Stimulated activated CD4-positive, alpha-beta T cell treated with anti-CD3 and anti-CD28 coated beads, Interleukin-15, amount 100 ng/mL, for 1 hour (primary cell): ENCODE measurements at regions not wholly inside any gene's neighbourhood (a gene's known extent, or its start where the extent isn't known, plus 50 kb on each side); places are given as distances from the start of the nearest gene placed in this dataset.
"Not testable (repeated sequence)": the region's sequence is repeated elsewhere in the genome, so short reads cannot be mapped to it uniquely, and the experiment has no call there.

ENCODE experiments used
- DNase-seq, 2 donors: peaks; one replicate each; pipeline ENCODE4 v3.0.0-alpha.2; 2020; ENCODE audit warnings: low read depth in 1 of 2, low spot score in 1 of 2

DNA sequence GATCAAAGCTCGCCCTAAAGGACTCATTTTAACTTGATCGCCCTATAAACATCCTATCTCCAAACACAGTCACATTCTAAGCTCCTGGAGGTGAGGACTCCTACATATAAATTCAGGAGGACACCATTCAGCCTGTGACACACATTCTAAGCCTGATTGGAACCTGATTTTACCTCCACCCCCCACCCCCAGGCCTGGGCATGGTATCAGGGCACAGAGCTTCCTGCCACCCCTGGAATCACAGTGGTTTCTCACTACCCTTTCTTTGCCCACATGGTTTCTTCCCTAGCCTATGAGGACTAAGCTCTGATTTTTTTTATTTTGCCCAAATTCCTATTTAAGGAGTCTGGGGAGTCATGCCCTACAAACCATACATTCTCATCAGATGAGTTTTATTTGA is 428.1 kb upstream of the ID2 start:
- DNase-seq, result no peak

DNA sequence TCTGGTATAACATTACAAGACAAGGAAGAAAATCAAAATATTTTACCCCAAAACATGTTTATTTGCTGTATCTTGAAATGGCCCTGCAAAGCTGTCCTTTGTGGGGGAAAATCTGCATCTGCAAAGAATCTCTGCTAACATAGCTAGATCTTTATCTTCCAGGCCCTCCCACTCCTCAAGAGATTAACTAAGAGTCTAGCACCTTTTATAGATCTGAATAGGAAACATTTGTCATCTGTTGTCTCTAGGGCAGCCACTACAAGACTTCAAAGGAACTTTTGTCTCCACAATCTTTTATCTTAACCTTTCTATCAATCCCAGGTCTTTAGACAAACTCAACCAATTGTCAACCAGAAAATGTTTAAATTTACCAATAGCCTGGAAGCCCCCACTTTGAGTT is 427.6 kb upstream of the ID2 start:
- DNase-seq, result not testable (repeated sequence)

DNA sequence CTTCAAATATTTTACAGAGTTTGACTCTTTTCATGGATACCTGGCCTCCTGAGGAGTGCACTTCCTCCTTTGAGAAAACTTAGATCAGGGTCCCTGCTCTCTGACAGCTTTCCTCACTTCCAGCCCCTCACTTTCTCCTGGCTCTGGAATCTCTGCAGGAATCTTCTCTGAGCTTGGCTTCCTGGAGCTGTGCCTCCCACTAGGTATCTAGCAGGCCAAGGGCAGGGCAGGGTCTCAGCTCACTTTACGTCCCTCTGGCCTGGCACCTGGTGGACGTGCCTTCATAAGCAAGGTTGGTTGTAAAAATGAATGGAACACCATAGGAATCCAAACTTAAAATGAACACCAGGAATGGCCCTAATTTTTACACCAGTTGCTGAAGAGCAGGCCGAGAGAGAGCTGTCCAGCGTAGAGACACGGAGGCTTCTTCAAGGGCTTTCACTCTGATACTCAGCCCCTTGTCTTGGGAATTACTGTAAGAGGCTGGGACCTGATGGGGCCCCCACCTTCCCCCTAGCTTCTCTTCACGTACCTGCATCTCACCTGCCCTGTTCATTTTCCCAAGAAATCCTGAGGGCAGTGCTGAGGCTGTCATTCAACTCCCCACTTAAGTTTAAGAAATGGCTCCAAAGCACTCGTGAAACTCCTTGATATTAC is 426.9 kb upstream of the ID2 start:
- no peak for DNase-seq

DNA sequence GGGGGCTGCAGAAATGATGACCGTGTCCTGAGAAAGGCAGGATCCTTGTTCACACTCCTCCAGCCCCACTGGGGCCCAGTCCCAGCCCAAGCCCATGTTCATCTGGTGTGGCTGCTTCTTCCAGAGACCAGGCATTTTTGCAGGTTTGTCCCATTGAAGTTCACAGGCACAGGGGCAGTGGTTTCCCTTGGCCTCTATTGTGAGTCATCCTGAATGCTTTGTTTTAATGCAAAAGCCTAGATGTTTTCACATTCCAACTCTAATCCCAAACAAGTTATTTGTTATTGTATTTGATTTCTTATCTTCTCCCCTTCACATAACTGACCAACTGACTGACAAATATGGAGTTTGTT is 426.4 kb upstream of the ID2 start:
- no peak for DNase-seq

DNA sequence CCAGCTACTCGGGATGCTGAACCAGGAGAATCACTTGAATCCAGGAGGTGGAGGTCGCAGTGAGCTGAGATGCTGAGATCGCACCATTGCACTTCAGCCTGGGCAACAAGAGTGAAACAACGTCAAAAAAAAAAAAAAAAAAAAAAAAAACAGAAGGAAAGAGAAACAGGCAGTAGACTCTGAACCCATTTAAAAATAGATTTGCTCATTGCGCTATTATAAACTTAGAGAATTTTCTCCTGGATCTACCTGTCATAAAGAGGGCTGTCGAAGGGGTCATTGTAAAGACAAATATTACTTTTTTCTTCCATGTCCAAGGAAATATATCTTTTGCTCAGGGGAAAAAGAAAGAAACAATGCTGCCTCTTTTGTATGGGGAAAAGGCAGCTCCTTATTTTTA is 425.0 kb upstream of the ID2 start:
- DNase-seq, result no peak

DNA sequence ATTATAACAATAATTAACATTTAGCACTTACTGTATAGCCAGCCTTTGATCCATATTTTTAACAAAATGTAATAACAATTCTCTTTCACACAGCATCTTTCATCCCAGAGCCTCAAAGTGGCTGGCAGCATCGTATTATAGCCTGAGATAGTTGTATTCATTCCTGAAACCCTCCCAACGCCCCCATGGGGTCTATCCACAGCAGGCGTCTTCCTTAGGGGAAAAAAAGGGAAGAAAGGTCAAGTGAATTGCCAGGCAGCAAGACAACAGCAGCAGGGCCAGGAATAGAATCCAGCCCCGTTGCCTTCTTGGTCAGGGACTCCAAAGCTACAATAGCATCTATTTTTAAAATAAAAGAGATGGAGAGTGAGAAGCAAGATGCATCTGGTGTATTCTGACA is 424.4 kb upstream of the ID2 start:
- DNase-seq, result no peak

DNA sequence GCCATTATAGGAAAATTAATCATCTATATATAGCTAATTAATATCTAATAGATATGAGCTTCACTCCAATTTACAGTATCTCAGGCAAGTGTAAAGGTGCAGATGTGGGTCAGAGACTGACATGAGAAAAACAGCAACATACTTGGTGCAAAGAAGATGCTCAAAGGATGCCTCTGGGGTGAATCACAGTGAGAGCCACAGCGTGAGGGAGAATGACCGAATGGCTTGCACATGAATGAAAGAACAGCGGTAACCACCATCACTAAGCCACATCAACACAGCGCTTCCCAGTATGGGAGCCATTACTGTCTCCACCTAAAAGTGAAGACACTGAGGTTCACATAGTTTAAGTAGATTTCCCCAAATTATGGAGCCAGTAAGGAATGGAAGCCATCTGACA is 423.4 kb upstream of the ID2 start:
- DNase-seq, result no peak

DNA sequence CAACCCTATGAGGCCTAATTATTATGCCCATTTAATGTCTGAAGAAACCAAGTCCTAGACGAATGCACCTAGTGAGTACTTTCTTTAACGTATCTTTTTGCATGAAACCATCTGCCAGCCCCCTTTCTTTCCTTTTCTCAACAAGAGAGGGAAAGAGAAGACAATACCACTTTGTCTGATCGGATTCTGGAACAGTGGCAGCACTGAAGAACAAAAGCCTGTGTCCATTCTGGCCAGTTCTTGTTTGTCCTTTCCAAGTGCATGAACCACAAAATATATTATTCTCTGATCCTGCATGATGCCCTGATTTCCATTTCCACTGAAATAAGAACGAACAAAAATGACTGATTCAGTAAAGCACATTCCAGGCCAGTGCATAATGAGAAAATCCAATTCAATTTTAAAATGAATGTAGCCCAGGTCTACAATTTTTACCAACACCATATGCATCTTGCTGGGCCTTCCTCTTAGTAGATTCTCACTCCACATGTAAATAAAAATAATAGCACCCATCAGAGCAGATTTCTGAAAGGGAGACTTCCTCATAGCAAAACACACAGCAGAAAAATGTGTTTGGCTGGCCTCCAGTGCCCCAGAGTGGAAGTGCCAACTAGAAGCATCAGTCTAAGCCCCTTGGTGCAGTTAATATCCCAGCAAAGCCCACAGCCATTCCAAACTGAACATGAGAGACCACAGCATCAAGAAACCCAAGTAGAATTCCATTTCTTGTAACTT is 422.6 kb upstream of the ID2 start:
- DNase-seq, result no peak

DNA sequence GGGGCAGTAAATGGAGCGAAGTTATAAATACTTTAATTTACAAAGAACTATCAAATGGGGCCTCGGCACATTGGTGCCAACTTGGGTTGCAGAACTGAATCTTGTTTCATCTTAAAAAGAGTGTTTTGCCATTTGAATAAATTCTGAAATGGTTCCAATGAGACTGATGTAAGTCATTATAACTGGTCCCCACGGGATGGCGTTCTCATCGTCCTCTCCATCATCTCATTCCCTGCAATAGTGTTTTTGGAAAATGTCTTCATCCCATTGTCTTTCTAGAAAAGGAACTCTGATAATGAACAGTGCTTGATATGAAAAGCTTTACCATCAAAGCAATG is 422.0 kb upstream of the ID2 start:
- no peak for DNase-seq

DNA sequence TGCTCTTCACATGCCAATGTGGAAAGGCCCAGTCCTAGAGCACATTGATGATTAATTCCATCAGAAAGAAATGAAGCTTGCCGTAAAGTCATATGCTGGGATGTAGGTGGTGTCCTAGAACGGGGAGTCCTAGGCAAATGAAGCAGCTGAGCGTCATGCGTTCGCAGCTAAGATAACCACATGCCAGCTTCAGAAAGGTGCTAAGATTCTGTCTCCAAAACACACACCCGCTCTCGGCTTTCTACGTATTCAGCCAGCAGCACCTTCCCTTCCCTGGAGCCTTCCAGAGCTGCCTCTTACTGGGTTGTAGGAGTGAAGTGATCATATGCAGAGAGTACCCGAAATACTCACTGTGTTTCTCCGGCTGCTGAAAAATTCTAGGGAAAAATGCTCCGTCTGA is 421.6 kb upstream of the ID2 start:
- no peak for DNase-seq

DNA sequence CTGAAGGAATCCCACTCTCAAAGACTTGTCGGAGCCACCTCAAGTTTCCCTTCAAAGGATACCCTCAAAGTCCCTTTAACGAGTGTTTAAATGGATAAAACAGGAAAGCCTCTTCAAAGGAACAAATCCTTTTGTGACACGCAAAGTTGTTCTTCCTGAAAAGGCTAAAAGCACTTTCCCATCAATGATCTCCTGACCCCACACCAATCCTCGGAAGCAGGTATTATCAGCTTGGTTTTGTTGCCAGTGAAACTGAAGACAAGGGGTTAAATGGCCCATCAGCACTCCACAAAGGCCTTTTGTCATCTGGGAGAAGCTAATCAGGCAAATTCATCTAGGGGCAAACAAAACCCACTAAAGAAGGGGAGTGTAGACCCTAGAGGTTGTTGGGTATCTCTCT is 418.0 kb upstream of the ID2 start:
- DNase-seq, result no peak

DNA sequence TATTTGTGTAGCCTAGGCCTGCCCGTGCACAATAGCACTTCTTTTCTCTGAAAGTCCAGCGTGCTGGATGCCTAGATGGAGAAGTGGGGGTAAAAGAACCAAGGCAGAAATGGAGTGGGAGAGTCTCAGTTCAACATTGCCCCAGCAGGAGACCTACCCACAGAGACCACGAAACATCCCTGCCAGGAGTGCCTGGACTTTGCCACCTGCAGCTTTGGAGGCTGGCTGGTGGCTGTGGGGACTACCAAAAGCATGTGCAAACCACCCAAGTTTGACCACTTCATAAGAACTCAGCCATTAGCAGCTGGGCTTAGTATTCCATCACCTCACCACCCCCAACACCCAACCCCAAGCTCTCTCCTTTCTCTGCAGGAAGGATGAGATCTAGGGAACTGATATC is 416.9 kb upstream of the ID2 start:
- DNase-seq, result no peak

DNA sequence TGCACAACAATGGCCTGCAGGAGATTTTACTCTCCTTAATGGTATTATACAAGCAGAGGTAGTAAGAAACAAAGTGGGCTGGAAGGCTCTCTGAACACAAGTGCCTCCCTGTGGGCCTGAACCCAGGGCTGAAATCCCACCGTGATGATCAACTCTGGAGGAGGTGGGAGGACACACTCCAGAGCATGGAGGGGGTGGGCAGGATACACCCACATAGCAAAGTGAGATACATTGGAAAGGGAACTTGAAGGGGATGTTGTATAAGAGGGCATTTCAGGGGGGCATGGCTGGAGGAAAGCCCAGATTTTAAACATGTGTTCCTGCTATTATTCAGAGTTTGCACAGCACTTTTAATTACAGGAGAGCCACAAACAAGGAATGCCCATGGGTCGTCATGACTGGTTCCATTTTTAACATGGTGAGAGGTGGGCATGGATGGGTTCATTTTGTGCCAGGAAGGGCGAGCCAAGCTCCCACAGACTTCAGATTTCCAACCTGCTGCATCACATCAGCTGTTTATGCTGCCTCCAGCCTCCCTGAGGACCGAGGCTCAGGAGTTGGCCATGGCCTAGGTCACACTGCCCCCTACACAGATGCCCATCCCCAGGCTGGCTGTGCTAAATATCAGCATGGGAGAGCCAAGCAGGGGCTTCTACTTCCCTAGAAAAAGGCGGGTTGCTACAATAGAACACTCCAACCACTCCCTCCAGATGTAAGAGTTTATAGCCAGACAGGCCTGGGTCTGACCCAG is 416.2 kb upstream of the ID2 start:
- no peak for DNase-seq

DNA sequence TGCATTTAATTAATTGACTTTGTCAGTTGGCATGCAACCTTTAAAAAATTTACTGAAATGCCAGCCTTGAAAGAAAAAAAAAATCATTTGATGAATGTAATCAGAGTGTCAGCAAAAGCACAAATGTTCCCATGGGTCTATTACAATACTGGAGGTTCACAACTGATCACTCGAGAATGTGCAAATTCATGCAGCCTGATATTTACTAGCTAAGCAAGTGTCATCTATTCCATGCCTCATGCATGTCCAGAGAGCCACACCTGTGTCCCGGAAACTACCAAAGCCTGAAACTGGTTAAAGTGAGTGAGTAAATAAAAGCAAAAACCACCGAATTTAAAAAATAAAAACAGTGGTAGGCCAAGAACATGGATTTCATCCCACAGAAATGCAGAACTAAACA is 415.3 kb upstream of the ID2 start:
- no peak for DNase-seq

DNA sequence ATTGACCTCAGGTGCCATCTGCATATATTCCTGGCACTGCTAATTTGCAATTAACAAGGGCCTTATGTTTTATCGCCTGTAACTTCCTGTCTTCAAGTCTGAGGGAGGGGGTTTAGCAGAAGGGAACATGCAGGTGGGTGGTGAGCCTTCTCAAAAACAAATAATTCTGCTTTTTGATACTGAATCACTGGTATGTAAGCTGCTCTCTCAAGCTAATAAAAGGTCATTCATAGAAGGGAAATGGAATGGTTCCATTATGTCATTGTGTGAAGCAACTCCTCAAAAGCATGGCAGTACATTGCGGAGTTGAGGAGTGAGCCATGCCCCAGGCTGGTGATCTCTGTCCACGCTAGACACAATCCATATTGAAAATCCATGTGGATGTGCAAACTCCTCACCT is 414.8 kb upstream of the ID2 start:
- DNase-seq, result no peak

DNA sequence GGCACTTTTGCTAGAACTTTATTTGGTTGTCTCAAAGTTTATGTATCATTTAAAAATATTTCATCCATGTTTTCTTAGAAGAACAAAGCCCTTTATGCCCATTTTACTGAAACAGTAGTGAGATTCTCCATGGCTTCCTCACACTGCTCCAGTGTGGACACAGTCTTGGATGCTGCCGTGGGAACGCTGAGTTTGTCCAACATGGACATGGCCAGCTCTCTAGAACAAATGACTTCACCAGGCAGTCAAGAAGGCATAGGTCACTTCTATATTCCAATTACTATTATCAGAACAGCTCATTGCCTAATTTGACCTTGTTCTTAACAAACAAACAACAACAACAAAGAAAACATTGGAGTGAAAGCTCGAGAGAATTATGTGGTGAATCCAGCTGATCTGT is 414.1 kb upstream of the ID2 start:
- no peak for DNase-seq

DNA sequence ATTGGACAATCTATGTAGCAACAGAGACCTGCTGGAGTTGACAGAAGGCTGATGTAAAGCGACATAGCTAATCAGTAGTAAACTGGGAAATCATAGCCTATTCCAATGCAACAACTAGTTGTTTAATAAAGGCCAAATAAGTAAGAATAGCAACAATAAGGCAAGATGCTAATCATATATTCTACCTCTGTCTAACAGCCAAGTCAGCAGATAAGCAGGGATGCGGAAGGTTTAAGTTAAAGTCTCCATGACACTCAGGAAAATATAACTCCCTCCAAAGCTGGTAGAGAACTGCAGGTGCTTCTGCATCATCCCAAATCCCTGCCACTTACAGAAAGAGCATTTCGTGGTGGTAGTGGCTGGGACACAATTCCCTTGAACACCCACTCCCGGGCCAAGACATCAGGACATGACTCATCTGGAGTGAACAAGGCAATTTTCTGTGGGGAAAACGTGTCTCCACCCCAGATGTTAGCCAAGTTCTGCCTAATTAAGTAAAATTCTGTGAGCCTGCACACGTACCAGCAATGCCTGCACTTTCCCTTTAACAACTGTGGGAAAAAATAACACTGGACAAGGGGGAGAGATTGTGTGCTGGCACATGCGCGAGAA is 413.6 kb upstream of the ID2 start:
- DNase-seq, result no peak

DNA sequence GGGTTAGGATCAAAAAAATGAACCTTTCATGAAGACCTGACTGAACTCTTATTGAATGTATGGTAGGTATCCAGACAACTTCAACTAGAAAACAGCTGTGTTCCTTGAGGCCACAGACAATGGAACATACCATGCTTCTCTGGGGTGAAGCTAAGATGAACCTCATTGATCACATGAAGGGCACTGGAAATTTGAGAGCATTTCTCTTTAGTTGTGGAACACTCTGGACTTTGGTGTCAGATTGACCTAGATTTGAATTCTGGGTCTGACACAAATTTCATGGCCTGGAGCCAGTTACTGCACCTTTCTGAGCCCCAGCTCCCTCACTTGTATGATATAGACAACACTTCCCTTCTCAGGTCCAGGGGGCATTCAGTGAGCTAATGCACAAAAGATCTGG is 411.2 kb upstream of the ID2 start:
- DNase-seq, result no peak

DNA sequence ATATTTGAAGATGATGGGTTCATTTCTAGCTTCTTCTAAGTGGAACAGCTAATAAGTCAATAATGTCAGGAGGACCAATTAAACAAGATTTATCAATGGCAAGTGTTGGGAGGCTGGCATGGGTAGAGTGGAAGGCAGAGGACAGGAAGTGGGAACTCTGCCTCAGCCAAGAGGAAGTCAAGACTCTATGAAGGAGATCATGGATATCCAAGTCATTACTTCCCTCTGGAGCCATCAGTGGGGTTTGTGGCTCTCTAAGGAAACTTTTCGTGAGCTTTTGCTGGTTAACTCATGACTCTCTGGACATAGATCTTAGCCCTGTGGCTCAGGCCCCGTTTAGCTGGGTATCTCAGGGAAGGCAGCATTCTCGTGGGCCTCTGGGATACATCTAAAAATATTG is 410.4 kb upstream of the ID2 start:
- no peak for DNase-seq

DNA sequence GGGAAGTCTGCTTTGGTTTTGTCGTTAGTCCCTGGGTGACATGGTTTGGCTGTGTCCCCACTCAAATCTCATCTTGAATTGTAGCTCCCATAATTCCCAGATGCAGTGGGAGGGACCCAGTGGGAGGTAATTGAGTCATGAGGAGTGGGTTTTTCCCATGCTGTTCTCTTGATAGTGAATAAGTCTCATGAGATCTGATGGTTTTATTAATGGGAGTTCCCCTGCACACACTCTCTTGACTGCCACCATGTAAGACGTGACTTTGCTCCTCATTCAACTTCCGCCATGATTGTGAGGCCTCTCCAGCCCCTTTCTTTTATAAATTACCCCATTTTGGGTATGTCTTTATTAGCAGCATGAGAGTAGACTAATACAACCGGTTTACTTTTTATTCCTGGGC is 405.8 kb upstream of the ID2 start:
- DNase-seq, result no peak

DNA sequence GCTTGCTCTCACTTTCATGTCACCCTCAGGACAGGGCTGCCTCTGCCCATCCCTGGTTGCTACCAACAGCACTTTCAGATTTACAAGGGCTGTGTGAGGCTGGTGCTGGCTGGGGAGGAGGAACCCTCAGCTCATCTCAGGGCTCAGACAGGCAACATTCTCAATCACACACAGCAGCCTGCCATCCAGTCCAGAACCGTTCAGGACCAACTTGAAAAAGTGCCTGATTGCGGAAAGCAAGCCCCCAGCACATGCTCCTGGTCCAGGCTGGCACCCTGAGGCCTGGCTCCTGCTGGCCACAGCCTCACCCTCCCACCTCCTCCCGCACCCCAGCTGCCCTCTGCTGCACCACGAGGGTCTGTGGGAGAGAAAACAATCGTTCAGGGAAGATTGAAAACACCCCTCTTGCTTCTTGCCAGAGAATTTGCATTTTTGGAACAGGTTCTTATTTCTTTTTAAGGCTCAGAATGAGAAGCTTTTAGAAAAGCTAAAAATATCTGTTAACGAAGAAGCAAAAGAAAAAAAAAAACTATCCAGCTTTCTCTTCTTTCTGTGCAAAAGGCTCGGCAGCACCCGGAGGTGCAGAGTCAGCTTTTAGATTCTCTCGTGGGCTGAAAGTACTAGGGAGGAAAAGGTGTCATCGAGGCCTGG is 403.8 kb upstream of the ID2 start:
- no peak for DNase-seq
